ENCODE measurements at regions not wholly inside any gene's neighbourhood (a gene's known extent, or its start where the extent isn't known, plus 50 kb on each side); places are given as distances from the start of the nearest gene placed in this dataset.

GRCh38 chr2:83168377-83168776 lies 1290.7 kb downstream of the SUCLG1 start:
- no peak overlapping the region for H3K27ac ChIP-seq
- H3K9me2 ChIP-seq (replicated peaks; ENCODE audit: insufficient read depth) = no peaks in the 10 kb centered on the region
- no peaks in the 10 kb centered on the region for H3K4me1 ChIP-seq (ENCODE audit: insufficient read depth)
- no peak overlapping the region for H3K4me2 ChIP-seq
- WGBS (ENCODE audit: low lambda C conversion rate, missing lambda C conversion rate) = 79% methylated on average over 2 of the region's 2 CpGs
- H3K4me3 ChIP-seq = no peak overlapping the region
- H3K36me3 ChIP-seq (replicated peaks; ENCODE audit: insufficient read depth, low read depth) = no peaks in the 10 kb centered on the region
- no peak overlapping the region for H2AFZ ChIP-seq
- H3K9me3 ChIP-seq (ENCODE audit: low read depth) = no peaks in the 10 kb centered on the region
- H3K79me2 ChIP-seq = no peaks in the 10 kb centered on the region
- H4K20me1 ChIP-seq (ENCODE audit: insufficient read depth, poor library complexity, severe bottlenecking) = no peaks in the 10 kb centered on the region
- DNase-seq (ENCODE audit: low spot score) = no peak
- TF ChIP-seq EZH2 (IDR thresholded peaks at IDR 0.05; ENCODE audit: borderline replicate concordance) = no peak
- no peak for TF ChIP-seq EZH2phosphoT487 (IDR thresholded peaks at IDR 0.05; ENCODE audit: low read depth, severe bottlenecking, unreplicated experiment)
- TF ChIP-seq CTCF (IDR thresholded peaks at IDR 0.05; ENCODE audit: poor library complexity) = no peak
- H3K27me3 ChIP-seq = no peaks in the 10 kb centered on the region

GRCh38 chr2:83162421-83162820 lies 1296.7 kb downstream of the SUCLG1 start:
- no peak for DNase-seq (ENCODE audit: low spot score)
- TF ChIP-seq EZH2phosphoT487 (IDR thresholded peaks at IDR 0.05; ENCODE audit: low read depth, severe bottlenecking, unreplicated experiment) (no peak), EZH2 (IDR thresholded peaks at IDR 0.05; ENCODE audit: borderline replicate concordance) (no peak), CTCF (IDR thresholded peaks at IDR 0.05; ENCODE audit: poor library complexity) (no peak)
- Histone ChIP-seq H3K27me3 (no peaks in the 10 kb centered on the region), H3K9me3 (ENCODE audit: low read depth) (no peaks in the 10 kb centered on the region), H3K27ac (no peak overlapping the region), H3K9me2 (replicated peaks; ENCODE audit: insufficient read depth) (no peaks in the 10 kb centered on the region), H3K4me1 (ENCODE audit: insufficient read depth) (no peaks in the 10 kb centered on the region), H3K36me3 (replicated peaks; ENCODE audit: insufficient read depth, low read depth) (no peaks in the 10 kb centered on the region), H3K79me2 (no peaks in the 10 kb centered on the region), H2AFZ (no peak overlapping the region), H4K20me1 (ENCODE audit: insufficient read depth, poor library complexity, severe bottlenecking) (no peaks in the 10 kb centered on the region), H3K4me2 (no peak overlapping the region), H3K4me3 (no peak overlapping the region)
- 80% methylated on average over 3 of the region's 3 CpGs for WGBS (ENCODE audit: low lambda C conversion rate, missing lambda C conversion rate)

GRCh38 chr2:83160571-83160970 lies 1298.5 kb downstream of the SUCLG1 start:
- H3K79me2 ChIP-seq = no peaks in the 10 kb centered on the region
- TF ChIP-seq EZH2 (IDR thresholded peaks at IDR 0.05; ENCODE audit: borderline replicate concordance) = no peak
- no peak for TF ChIP-seq EZH2phosphoT487 (IDR thresholded peaks at IDR 0.05; ENCODE audit: low read depth, severe bottlenecking, unreplicated experiment)
- no peak for TF ChIP-seq CTCF (IDR thresholded peaks at IDR 0.05; ENCODE audit: poor library complexity)
- H2AFZ ChIP-seq = no peak overlapping the region
- no peak for DNase-seq (ENCODE audit: low spot score)
- no peaks in the 10 kb centered on the region for H3K27me3 ChIP-seq
- no peaks in the 10 kb centered on the region for H4K20me1 ChIP-seq (ENCODE audit: insufficient read depth, poor library complexity, severe bottlenecking)
- no peaks in the 10 kb centered on the region for H3K36me3 ChIP-seq (replicated peaks; ENCODE audit: insufficient read depth, low read depth)
- H3K9me2 ChIP-seq (replicated peaks; ENCODE audit: insufficient read depth) = no peaks in the 10 kb centered on the region
- H3K4me1 ChIP-seq (ENCODE audit: insufficient read depth) = no peaks in the 10 kb centered on the region
- no peak overlapping the region for H3K4me3 ChIP-seq
- H3K9me3 ChIP-seq (ENCODE audit: low read depth) = no peaks in the 10 kb centered on the region
- H3K4me2 ChIP-seq = no peak overlapping the region
- H3K27ac ChIP-seq = no peak overlapping the region
- 79% methylated on average over 3 of the region's 3 CpGs for WGBS (ENCODE audit: low lambda C conversion rate, missing lambda C conversion rate)

- H3K79me2 ChIP-seq = no peaks in the 10 kb centered on the region
- DNase-seq (ENCODE audit: low spot score) = no peak
- H3K4me3 ChIP-seq = no peak overlapping the region
- 90% methylated on average over 8 of the region's 8 CpGs for WGBS (ENCODE audit: low lambda C conversion rate, missing lambda C conversion rate)
- TF ChIP-seq CTCF (IDR thresholded peaks at IDR 0.05; ENCODE audit: poor library complexity) = no peak
- TF ChIP-seq EZH2 (IDR thresholded peaks at IDR 0.05; ENCODE audit: borderline replicate concordance) = no peak
- TF ChIP-seq EZH2phosphoT487 (IDR thresholded peaks at IDR 0.05; ENCODE audit: low read depth, severe bottlenecking, unreplicated experiment) = no peak
- H4K20me1 ChIP-seq (ENCODE audit: insufficient read depth, poor library complexity, severe bottlenecking) = no peaks in the 10 kb centered on the region
- no peaks in the 10 kb centered on the region for H3K36me3 ChIP-seq (replicated peaks; ENCODE audit: insufficient read depth, low read depth)
- no peak overlapping the region for H3K27ac ChIP-seq
- H2AFZ ChIP-seq = no peak overlapping the region
- H3K27me3 ChIP-seq = no peaks in the 10 kb centered on the region
- H3K4me2 ChIP-seq = no peak overlapping the region
- H3K9me3 ChIP-seq (ENCODE audit: low read depth) = no peaks in the 10 kb centered on the region
- no peaks in the 10 kb centered on the region for H3K9me2 ChIP-seq (replicated peaks; ENCODE audit: insufficient read depth)
- H3K4me1 ChIP-seq (ENCODE audit: insufficient read depth) = no peaks in the 10 kb centered on the region
Measured at GRCh38 chr2:83155826-83156225, 1303.3 kb downstream of the SUCLG1 start.
